ENCODE measurements at regions not wholly inside any gene's neighbourhood (a gene's known extent, or its start where the extent isn't known, plus 50 kb on each side); places are given as distances from the start of the nearest gene placed in this dataset.

DNA sequence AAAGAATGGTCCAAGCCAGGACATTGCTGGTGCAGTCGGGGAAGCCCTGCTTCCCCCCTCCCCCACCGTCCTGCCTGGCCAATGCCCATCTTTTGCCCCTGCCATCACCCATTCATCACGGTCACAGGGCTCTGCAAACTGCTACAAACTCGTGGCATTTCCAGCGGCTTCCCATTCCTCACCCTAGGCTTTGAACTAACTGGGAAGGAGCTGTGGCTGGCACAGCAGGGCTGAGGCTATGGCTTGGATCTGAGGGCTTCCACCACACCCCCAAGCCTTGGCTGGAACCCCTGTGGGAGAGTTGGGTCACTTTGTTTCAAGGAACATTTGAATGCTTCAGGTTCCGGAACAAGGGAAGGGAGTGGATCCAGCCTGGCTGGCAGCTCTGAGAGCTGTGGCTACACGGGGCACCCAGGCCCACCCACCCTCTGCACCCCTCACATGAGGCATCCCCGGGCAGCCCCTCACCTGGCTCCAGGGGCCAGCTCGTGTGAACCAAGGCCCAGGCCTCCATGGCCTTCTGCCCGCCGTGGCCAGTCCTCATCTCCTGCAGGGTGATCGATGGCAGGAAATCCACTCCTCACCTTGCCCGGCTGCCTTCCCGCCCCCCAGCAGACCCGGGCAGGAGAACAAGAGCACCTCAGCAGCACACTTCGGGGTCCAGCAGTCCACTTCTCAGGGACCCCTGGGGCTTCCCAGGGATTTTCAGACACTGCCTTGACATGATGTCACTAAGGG, 58.8 kb upstream of the OTOS start:
- POLR2A ChIA-PET: no interaction called here
- CTCF ChIA-PET: no interaction called here
- Mint-ChIP-seq H3K27me3 (peaks cover 55% of the 10 kb centered on the region), H3K9me3 (no peaks in the 10 kb centered on the region), H3K4me1 (ENCODE audit: low read depth) (no peaks in the 10 kb centered on the region), H3K36me3 (ENCODE audit: low read depth) (no peaks in the 10 kb centered on the region), H3K4me3 (no peak overlapping the region), H3K27ac (no peak overlapping the region)
- Histone ChIP-seq H3K9me3 (ENCODE audit: control insufficient read depth in 1 of 2, insufficient read depth in 1 of 2, low read length in 2 of 2) (peaks cover 0 to 6% of the 10 kb centered on the region in 2 experiments), H3K27me3 (ENCODE audit: control insufficient read depth in 1 of 2, insufficient read depth in 2 of 2, low read length in 2 of 2) (peaks cover 10 to 19% of the 10 kb centered on the region in 2 experiments), H3K4me1 (ENCODE audit: insufficient read depth, low read length) (no peaks in the 10 kb centered on the region), H3K27ac (ENCODE audit: low read depth in 1 of 2, low read length in 2 of 2) (no peak overlapping the region), H3K4me3 (ENCODE audit: low read length) (no peak overlapping the region), H3K36me3 (ENCODE audit: insufficient read depth, low read length) (no peaks in the 10 kb centered on the region)
- intact Hi-C loops (cut with DNase I, micrococcal nuclease): no loop called here
- TF ChIP-seq, protein P1, sequence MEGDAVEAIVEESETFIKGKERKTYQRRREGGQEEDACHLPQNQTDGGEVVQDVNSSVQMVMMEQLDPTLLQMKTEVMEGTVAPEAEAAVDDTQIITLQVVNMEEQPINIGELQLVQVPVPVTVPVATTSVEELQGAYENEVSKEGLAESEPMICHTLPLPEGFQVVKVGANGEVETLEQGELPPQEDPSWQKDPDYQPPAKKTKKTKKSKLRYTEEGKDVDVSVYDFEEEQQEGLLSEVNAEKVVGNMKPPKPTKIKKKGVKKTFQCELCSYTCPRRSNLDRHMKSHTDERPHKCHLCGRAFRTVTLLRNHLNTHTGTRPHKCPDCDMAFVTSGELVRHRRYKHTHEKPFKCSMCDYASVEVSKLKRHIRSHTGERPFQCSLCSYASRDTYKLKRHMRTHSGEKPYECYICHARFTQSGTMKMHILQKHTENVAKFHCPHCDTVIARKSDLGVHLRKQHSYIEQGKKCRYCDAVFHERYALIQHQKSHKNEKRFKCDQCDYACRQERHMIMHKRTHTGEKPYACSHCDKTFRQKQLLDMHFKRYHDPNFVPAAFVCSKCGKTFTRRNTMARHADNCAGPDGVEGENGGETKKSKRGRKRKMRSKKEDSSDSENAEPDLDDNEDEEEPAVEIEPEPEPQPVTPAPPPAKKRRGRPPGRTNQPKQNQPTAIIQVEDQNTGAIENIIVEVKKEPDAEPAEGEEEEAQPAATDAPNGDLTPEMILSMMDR (IDR thresholded peaks at IDR 0.05): no peak
- no peak for DNase-seq
- ATAC-seq (ENCODE audit: poor library complexity): no peak

DNA sequence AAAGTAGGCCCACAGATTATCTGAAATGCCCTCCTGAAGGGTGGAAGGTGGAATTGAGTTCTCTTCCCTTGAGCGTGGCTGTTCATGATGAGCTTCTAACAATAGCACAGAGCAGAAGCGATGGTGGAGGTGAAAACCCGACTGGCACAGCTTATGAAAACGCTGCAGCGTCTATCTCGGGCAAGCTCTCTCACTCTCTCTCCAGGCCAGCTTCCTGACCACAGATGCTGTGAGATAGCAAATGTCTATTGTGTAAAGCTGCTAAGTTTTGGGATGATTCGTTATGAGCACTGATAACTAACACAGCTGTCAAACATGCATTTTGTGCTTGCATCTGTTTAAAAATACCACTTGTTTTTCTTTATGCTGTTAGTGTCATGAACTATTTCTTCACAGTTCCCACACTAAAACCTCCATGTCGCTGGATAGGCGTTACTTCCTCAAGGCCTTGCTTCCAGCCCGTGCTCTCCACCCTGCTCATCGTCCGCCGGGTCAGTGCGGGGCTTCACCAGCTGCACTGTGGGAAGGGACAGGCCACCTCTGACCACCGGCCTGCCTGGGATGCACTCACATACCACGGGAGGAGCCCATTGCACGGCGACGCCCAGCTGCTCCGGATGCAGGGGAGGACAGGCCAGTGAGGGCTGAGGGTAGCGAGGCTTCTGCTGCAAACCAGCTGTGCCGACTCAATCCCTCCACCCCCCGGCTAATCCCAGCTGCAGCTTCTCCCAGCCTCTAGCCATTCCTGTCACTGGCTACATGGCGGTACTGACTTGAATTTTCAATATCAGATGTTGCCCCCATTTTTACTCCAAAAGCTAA, 60.0 kb upstream of the OTOS start:
- ChIA-PET POLR2A (no interaction called here), CTCF (no interaction called here)
- Histone ChIP-seq H3K9me3 (ENCODE audit: control insufficient read depth in 1 of 2, insufficient read depth in 1 of 2, low read length in 2 of 2) (peaks cover 0 to 6% of the 10 kb centered on the region in 2 experiments), H3K4me1 (ENCODE audit: insufficient read depth, low read length) (no peaks in the 10 kb centered on the region), H3K36me3 (ENCODE audit: insufficient read depth, low read length) (no peaks in the 10 kb centered on the region), H3K27me3 (ENCODE audit: control insufficient read depth in 1 of 2, insufficient read depth in 2 of 2, low read length in 2 of 2) (peaks cover 12 to 20% of the 10 kb centered on the region in 2 experiments), H3K4me3 (ENCODE audit: low read length) (no peak overlapping the region), H3K27ac (ENCODE audit: low read depth in 1 of 2, low read length in 2 of 2) (no peak overlapping the region)
- no peaks in the 10 kb centered on the region for H3K4me1 Mint-ChIP-seq (ENCODE audit: low read depth)
- H3K4me3 Mint-ChIP-seq: no peak overlapping the region
- no peak overlapping the region for H3K27ac Mint-ChIP-seq
- TF ChIP-seq, protein P1 (IDR thresholded peaks at IDR 0.05): no peak
- intact Hi-C loops (cut with DNase I, micrococcal nuclease): no loop called here
- DNase-seq (no peak), ATAC-seq (ENCODE audit: poor library complexity) (no peak)
- no peaks in the 10 kb centered on the region for H3K9me3 Mint-ChIP-seq
- no peaks in the 10 kb centered on the region for H3K36me3 Mint-ChIP-seq (ENCODE audit: low read depth)
- peaks cover 59% of the 10 kb centered on the region for H3K27me3 Mint-ChIP-seq

DNA sequence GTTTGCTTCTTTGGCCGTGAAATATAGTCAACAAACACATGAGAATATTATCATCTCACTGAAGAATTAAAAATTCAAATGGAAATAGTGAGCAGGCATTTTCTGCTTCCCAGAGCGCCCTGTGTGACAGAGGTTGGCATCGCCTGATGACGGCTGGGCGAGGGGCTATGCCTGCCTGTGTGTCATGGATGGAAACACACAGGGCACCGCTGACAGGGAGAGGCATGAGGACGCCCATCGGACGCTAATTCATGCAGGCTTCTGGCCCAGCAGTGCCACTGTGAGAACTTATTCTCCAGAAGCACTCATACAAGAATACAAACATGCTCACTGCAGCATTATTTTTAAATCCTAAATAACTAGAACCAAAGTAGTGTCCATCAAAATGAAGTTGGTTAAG, 61.4 kb upstream of the OTOS start:
- ATAC-seq (ENCODE audit: poor library complexity): no peak
- H3K4me1 ChIP-seq (ENCODE audit: insufficient read depth, low read length): no peaks in the 10 kb centered on the region
- intact Hi-C loops (cut with DNase I, micrococcal nuclease): no loop called here
- TF ChIP-seq, protein P1 (IDR thresholded peaks at IDR 0.05): no peak
- peaks cover 12 to 17% of the 10 kb centered on the region in 2 experiments for H3K27me3 ChIP-seq (ENCODE audit: control insufficient read depth in 1 of 2, insufficient read depth in 2 of 2, low read length in 2 of 2)
- Mint-ChIP-seq H3K27me3 (peaks cover 54% of the 10 kb centered on the region), H3K36me3 (ENCODE audit: low read depth) (no peaks in the 10 kb centered on the region), H3K9me3 (no peaks in the 10 kb centered on the region), H3K27ac (no peak overlapping the region), H3K4me1 (ENCODE audit: low read depth) (no peaks in the 10 kb centered on the region), H3K4me3 (no peak overlapping the region)
- H3K36me3 ChIP-seq (ENCODE audit: insufficient read depth, low read length): no peaks in the 10 kb centered on the region
- peak in 1 of 14 experiments; percentile 22 for DNase-seq
- H3K9me3 ChIP-seq (ENCODE audit: control insufficient read depth in 1 of 2, insufficient read depth in 1 of 2, low read length in 2 of 2): peaks cover 0 to 5% of the 10 kb centered on the region in 2 experiments
- ChIA-PET CTCF (no interaction called here), POLR2A (no interaction called here)
- no peak overlapping the region for H3K4me3 ChIP-seq (ENCODE audit: low read length)
- H3K27ac ChIP-seq (ENCODE audit: low read depth in 1 of 2, low read length in 2 of 2): no peak overlapping the region

All from CD4-positive, alpha-beta T cell (primary cell).